Memory B cell (primary cell): ENCODE measurements at regions not wholly inside any gene's neighbourhood (a gene's known extent, or its start where the extent isn't known, plus 50 kb on each side); places are given as distances from the start of the nearest gene placed in this dataset.

ENCODE experiments used
- ATAC-seq: fragments of 150-1000 bp; cut with Tn5 transposase; 2 replicates; pipeline ENCODE4 v1.10.0; 2021; ENCODE audit warnings: low read depth, mild to moderate bottlenecking, moderate library complexity
- DNase-seq, 2 donors: peaks; one replicate each; pipeline ENCODE4 v3.0.0; 2022; ENCODE audit warnings: low spot score in 2 of 2
- H3K27ac Mint-ChIP-seq: one replicate; pipeline ENCODE4 v1.8.0; 2022; ENCODE audit warnings: mild to moderate bottlenecking, moderate library complexity, mixed read lengths
- H3K27me3 Mint-ChIP-seq: one replicate; pipeline ENCODE4 v1.8.0; 2022; ENCODE audit warnings: mixed read lengths
- H3K36me3 Mint-ChIP-seq: one replicate; pipeline ENCODE4 v1.8.0; 2022; ENCODE audit warnings: mild to moderate bottlenecking, mixed read lengths
- H3K4me1 Mint-ChIP-seq: one replicate; pipeline ENCODE4 v1.8.0; 2022; ENCODE audit warnings: mixed read lengths
- H3K4me3 Mint-ChIP-seq: one replicate; pipeline ENCODE4 v1.8.0; 2022; ENCODE audit warnings: mild to moderate bottlenecking, moderate library complexity, mixed read lengths
- H3K9me3 Mint-ChIP-seq: one replicate; pipeline ENCODE4 v1.8.0; 2022; ENCODE audit warnings: mixed read lengths

DNA sequence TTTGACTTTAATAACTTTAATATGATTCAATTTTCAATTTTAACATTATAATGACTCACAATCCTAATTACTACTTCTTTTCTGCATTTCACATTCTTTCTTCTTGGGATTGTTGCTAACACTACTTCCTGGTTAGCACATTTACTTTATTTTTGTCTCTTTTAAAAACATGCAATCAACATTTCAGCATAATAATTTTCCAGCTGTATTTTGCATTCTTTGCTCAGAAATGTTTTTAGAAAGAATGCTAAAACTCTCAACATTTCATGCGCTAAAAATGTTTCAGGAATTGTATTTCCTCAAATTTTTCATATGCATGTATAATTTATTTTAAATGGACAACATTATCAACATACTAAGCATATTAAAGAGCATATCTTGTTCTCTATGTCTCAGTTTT, 1302.1 kb upstream of the GJE1 start:
- no peak for ATAC-seq
- Mint-ChIP-seq H3K9me3 (no peaks in the 10 kb centered on the region), H3K27ac (no peak overlapping the region), H3K4me1 (no peaks in the 10 kb centered on the region), H3K27me3 (no peaks in the 10 kb centered on the region), H3K4me3 (no peak overlapping the region), H3K36me3 (no peaks in the 10 kb centered on the region)
- DNase-seq, result no peak

DNA sequence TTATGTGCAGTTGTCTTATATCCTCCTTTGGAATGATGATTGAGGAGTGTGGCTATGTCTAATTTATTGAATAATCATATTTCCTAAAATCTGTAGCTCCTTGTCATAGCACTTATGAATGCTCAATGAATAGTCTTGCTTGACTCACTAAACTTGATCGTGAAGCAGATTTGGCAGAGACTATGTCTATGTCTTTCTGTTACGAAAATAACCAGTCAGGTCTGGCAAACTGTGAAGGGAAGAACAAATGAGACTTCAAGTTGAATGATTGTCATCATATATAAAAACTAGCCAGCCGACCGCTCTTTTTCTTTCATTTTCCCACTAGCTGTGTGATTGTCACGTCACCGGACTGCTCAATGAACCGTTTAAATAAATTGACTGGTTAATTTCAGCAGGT, 1303.9 kb upstream of the GJE1 start:
- Mint-ChIP-seq H3K27me3 (no peaks in the 10 kb centered on the region), H3K9me3 (no peaks in the 10 kb centered on the region), H3K36me3 (no peaks in the 10 kb centered on the region), H3K27ac (no peak overlapping the region), H3K4me3 (no peak overlapping the region), H3K4me1 (no peaks in the 10 kb centered on the region)
- DNase-seq (no peak), ATAC-seq (no peak)

DNA sequence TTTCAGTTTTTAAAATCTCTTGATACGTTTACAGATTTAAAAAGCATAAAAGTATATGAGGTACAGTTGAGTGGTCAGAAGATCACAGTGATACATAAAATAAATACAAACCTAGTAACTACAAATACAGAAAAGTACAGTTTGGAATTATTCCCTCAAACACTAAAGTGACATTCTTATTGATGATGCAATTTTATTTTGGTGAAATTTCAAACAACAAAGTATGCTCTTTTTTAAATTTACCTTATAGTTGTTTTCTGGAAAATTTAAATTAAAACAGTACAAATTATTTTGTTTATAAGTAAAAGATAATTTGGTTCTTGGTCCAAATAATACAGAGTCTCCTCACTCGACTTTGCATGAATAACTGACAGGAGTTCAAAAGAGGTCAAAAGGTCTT, 1305.1 kb upstream of the GJE1 start:
- ATAC-seq (no peak), DNase-seq (no peak)
- H3K27me3 Mint-ChIP-seq, result no peaks in the 10 kb centered on the region
- no peaks in the 10 kb centered on the region for H3K4me1 Mint-ChIP-seq
- no peaks in the 10 kb centered on the region for H3K36me3 Mint-ChIP-seq
- H3K4me3 Mint-ChIP-seq, result no peak overlapping the region
- H3K9me3 Mint-ChIP-seq, result no peaks in the 10 kb centered on the region
- no peak overlapping the region for H3K27ac Mint-ChIP-seq

GRCh38 chr6:140825731-140826130, 1307.0 kb upstream of the GJE1 start:
- Mint-ChIP-seq H3K4me1 (no peaks in the 10 kb centered on the region), H3K27me3 (no peaks in the 10 kb centered on the region), H3K36me3 (no peaks in the 10 kb centered on the region), H3K9me3 (no peaks in the 10 kb centered on the region), H3K4me3 (no peak overlapping the region), H3K27ac (no peak overlapping the region)
- no peak for DNase-seq
- no peak for ATAC-seq

GRCh38 chr6:140824595-140824994, 1308.1 kb upstream of the GJE1 start:
- no peak overlapping the region for H3K27ac Mint-ChIP-seq
- H3K27me3 Mint-ChIP-seq, result no peaks in the 10 kb centered on the region
- no peak for ATAC-seq
- no peaks in the 10 kb centered on the region for H3K9me3 Mint-ChIP-seq
- no peaks in the 10 kb centered on the region for H3K4me1 Mint-ChIP-seq
- H3K36me3 Mint-ChIP-seq, result no peaks in the 10 kb centered on the region
- DNase-seq, result no peak
- no peak overlapping the region for H3K4me3 Mint-ChIP-seq

- Mint-ChIP-seq H3K36me3 (no peaks in the 10 kb centered on the region), H3K27me3 (no peaks in the 10 kb centered on the region), H3K4me1 (no peaks in the 10 kb centered on the region), H3K27ac (no peak overlapping the region), H3K9me3 (no peaks in the 10 kb centered on the region), H3K4me3 (no peak overlapping the region)
- ATAC-seq (no peak), DNase-seq (no peak)
Observed at GRCh38 chr6:140821196-140821595, 1311.5 kb upstream of the GJE1 start.

GRCh38 chr6:140817176-140817575, 1315.5 kb upstream of the GJE1 start:
- no peaks in the 10 kb centered on the region for H3K4me1 Mint-ChIP-seq

DNA sequence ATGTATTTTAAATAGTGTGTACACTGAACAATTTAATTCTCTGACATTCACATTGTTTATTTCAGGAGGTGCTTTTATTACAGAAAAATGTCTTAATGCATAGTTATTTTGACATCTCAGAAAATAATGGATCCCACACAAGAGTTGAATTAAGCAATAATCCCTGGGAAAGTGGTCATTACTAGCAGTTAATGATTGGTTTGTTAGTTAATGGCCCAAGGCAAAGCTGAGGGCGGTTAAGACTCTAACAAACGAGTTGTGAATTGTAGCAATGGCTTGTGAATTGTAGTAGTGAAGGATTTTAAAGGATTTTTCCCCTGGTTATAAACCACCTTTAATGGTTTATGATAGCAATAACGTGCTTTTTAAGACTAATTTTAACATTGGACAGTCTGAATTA, 1316.0 kb upstream of the GJE1 start:
- Mint-ChIP-seq H3K9me3 (no peaks in the 10 kb centered on the region), H3K27ac (no peak overlapping the region), H3K36me3 (no peaks in the 10 kb centered on the region), H3K4me3 (no peak overlapping the region), H3K4me1 (no peaks in the 10 kb centered on the region), H3K27me3 (no peaks in the 10 kb centered on the region)
- no peak for ATAC-seq
- no peak for DNase-seq

More at GRCh38 chr6:140817176-140817575, 1315.5 kb upstream of the GJE1 start:
- H3K27me3 Mint-ChIP-seq, result no peaks in the 10 kb centered on the region
- ATAC-seq (no peak), DNase-seq (no peak)
- H3K9me3 Mint-ChIP-seq, result no peaks in the 10 kb centered on the region
- H3K4me3 Mint-ChIP-seq, result no peak overlapping the region
- H3K27ac Mint-ChIP-seq, result no peak overlapping the region
- no peaks in the 10 kb centered on the region for H3K36me3 Mint-ChIP-seq

- DNase-seq (no peak), ATAC-seq (no peak)
- Mint-ChIP-seq H3K4me1 (no peaks in the 10 kb centered on the region), H3K27ac (no peak overlapping the region), H3K4me3 (no peak overlapping the region), H3K36me3 (no peaks in the 10 kb centered on the region), H3K27me3 (no peaks in the 10 kb centered on the region), H3K9me3 (no peaks in the 10 kb centered on the region)
Observed at GRCh38 chr6:140812636-140813035, 1320.1 kb upstream of the GJE1 start.

- H3K4me1 Mint-ChIP-seq, result no peaks in the 10 kb centered on the region
- no peak overlapping the region for H3K4me3 Mint-ChIP-seq
- no peak for ATAC-seq
- no peak for DNase-seq
- no peaks in the 10 kb centered on the region for H3K9me3 Mint-ChIP-seq
- H3K36me3 Mint-ChIP-seq, result no peaks in the 10 kb centered on the region
- H3K27me3 Mint-ChIP-seq, result no peaks in the 10 kb centered on the region
- no peak overlapping the region for H3K27ac Mint-ChIP-seq
Observed at GRCh38 chr6:140811642-140812041, 1321.1 kb upstream of the GJE1 start.

DNA sequence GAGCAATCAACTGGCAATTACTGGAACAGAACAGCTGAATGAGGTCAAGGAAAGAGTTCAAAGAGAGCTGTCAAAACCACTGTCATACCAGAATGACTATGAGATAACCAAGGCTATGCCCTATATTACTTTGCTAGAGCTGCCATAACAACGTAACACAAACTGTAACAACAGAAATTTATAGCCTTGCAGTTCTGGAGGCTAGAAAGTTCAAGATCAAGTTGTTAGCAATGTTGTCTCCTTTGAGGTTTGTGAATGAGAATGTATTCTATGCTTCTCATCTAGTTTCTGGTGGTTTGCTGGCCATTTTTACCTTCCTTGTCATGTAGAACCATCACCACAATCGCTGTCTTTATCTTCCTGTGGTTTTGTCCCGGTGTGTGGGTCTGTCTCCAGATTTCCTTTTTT, 1323.0 kb upstream of the GJE1 start:
- no peak overlapping the region for H3K27ac Mint-ChIP-seq

DNA sequence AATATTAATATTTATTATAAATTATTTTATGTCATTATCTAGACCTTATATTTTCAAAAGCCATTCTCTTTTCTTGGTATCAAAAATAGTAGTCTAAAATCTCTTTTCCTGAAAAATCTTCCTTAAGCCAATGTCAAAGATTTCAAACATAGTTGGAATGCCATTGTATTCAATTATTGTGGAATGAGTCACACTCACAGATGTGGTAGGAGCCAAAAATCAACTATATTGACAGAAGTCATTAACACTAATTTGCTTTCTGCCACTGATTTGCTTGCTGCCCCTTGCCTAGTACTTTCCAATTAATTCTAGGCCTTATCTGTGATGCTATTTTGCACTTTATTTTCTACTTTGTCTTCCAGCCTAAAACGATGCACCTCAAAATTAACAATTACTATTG, 1326.3 kb upstream of the GJE1 start:
- Mint-ChIP-seq H3K4me3 (no peak overlapping the region), H3K27ac (no peak overlapping the region), H3K9me3 (no peaks in the 10 kb centered on the region), H3K4me1 (no peaks in the 10 kb centered on the region), H3K36me3 (no peaks in the 10 kb centered on the region), H3K27me3 (no peaks in the 10 kb centered on the region)
- ATAC-seq (no peak), DNase-seq (no peak)

More for the DNA sequence above, 1323.0 kb upstream of the GJE1 start:
- no peak overlapping the region for H3K4me3 Mint-ChIP-seq
- H3K36me3 Mint-ChIP-seq, result no peaks in the 10 kb centered on the region
- no peaks in the 10 kb centered on the region for H3K9me3 Mint-ChIP-seq
- ATAC-seq, result no peak
- no peak for DNase-seq
- no peaks in the 10 kb centered on the region for H3K4me1 Mint-ChIP-seq
- no peaks in the 10 kb centered on the region for H3K27me3 Mint-ChIP-seq

GRCh38 chr6:140794544-140794943, 1338.2 kb upstream of the GJE1 start:
- no peaks in the 10 kb centered on the region for H3K27me3 Mint-ChIP-seq
- peaks cover 4% of the 10 kb centered on the region for H3K9me3 Mint-ChIP-seq
- DNase-seq, result no peak
- no peaks in the 10 kb centered on the region for H3K36me3 Mint-ChIP-seq
- no peak overlapping the region for H3K4me3 Mint-ChIP-seq
- H3K4me1 Mint-ChIP-seq, result no peaks in the 10 kb centered on the region
- no peak for ATAC-seq
- H3K27ac Mint-ChIP-seq, result no peak overlapping the region

DNA sequence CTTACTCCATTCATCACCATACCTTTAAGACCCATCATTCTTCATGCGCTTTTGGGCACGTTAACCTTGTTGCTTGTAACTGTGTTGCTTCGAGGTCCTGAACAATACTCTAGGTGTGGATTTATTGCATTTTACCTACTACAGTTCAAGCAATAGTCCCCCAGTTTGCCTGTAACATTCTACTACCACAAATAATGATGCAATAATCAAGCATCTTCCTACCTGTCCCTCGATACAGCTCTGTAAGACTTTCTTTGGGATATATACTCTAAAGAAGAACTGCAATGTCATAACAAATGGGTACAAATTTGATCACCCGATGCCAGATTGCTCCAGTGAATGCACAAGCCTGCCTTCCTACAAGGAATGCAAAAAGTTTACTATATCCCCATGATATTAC, 1342.6 kb upstream of the GJE1 start:
- Mint-ChIP-seq H3K36me3 (no peaks in the 10 kb centered on the region), H3K9me3 (peaks cover 2% of the 10 kb centered on the region), H3K27ac (no peak overlapping the region), H3K27me3 (no peaks in the 10 kb centered on the region), H3K4me3 (no peak overlapping the region), H3K4me1 (no peaks in the 10 kb centered on the region)
- DNase-seq, result no peak
- no peak for ATAC-seq

DNA sequence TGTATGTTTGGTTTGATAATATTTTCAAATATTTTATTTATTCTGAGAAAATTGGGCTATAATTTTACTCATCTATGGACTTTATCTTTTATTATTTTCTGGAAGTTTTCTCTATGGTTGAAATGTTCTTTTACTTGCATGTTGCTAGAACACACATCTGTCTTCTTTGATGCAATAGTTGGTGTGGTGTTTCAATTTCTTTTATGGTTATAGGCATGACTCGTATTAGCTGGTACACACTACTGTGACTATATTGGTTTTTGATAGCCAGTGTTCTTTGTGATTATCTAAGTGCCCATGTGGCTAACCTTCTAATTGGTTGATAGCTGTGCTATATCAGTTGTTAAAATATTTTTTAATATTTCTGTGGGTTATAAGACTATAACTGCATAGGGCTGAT, 1343.3 kb upstream of the GJE1 start:
- no peak for DNase-seq
- ATAC-seq, result no peak
- Mint-ChIP-seq H3K4me1 (no peaks in the 10 kb centered on the region), H3K9me3 (peaks cover 2% of the 10 kb centered on the region), H3K4me3 (no peak overlapping the region), H3K27me3 (no peaks in the 10 kb centered on the region), H3K27ac (no peak overlapping the region), H3K36me3 (no peaks in the 10 kb centered on the region)

DNA sequence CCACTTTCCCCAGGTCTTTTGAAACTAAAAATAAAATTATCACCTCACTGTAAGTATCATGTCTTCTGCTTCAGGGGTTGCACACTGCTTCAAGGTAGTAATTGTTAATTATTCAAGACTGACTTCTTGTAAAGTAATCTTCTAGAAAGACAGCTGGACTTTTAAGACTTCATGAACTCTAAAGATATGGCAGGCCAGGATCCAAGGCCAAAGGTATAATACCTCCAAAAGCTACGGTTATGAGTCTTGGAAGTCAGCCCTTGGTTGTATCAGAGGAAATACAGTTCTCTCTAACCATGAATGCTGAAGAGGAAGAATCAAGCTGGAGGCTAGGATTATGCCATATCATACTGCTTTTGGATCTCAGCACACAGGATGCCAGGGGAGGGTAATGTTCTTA, 1346.8 kb upstream of the GJE1 start:
- Mint-ChIP-seq H3K9me3 (no peaks in the 10 kb centered on the region), H3K4me1 (no peaks in the 10 kb centered on the region), H3K27ac (no peak overlapping the region), H3K36me3 (no peaks in the 10 kb centered on the region), H3K27me3 (no peaks in the 10 kb centered on the region), H3K4me3 (no peak overlapping the region)
- DNase-seq (no peak), ATAC-seq (no peak)
